Kidney capillary endothelial cell (primary cell): ENCODE measurements at regions not wholly inside any gene's neighbourhood (a gene's known extent, or its start where the extent isn't known, plus 50 kb on each side); places are given as distances from the start of the nearest gene placed in this dataset.
"Not testable (repeated sequence)": the region's sequence is repeated elsewhere in the genome, so short reads cannot be mapped to it uniquely, and the experiment has no call there.

Experiments
- DNase-seq: peaks from one replicate; pipeline ENCODE4 v3.0.0-alpha.2; 2018; ENCODE audit warnings: low spot score

DNA sequence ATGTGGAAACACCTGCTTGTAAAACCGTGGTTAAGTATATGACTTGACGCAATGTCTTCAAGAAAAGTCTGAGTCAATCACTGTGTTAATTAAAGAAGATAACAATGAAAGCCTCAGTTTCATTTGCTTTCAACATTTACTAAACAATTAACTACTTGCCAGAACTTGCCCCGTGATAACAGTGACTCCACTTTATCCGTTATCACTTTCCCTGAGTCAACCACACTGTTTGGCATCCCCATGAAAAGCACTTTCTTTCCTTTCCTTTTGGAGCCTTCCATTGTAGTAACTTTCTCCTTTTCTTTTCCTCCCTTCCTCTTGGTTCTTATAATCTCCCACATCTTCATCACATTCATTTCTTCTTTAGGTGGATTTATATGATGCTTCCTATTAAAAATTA, 435.1 kb upstream of the GOT2 start:
- DNase-seq: no peak

DNA sequence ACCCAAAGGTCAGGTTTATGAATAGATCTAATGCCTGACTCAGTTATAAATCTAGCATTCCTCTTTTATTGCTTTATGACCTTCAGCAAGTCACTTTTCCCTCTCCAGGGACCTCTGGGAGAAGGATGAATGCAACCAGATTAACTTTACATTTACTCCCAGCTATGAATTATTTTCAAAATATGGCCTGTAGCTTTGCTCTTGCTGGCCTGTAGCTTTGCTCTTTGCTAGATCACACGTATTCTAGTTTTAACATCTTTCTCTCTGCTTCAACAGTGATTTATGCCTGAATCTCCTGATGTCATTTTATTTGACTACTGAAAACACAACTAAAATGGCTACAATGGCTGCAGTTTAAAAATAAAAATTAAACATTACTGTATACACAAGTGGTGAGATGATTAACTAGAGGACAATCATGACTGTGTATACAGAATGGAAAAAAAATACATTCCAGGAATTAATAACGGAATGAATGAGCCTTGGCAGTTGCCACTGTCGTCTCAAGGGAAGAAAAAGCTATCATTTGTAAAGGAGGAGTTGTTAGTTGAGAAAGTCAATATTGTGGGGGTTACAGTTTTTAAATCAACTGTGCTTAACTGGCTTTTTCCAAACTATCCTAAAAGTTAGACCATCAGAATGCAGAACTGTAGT, 434.5 kb upstream of the GOT2 start:
- DNase-seq: no peak

DNA sequence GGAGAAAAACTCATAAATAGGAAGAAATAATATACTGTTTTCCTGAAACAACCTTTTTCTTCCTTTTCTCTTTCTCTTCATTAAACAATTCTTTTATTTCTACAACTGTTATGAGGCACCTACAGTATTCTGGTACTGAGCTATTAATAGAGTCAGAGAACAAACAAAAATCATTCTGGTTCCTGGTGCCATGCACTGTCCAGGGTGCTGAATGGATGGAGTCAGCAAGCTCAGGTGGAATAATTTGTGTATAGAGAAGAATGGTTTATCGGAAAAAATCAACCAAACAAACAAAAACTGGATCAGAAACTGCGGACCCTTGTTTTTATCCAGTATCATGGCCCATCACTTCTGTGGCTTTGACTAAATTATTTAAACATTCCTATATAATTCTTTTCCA, 430.3 kb upstream of the GOT2 start:
- no peak for DNase-seq

DNA sequence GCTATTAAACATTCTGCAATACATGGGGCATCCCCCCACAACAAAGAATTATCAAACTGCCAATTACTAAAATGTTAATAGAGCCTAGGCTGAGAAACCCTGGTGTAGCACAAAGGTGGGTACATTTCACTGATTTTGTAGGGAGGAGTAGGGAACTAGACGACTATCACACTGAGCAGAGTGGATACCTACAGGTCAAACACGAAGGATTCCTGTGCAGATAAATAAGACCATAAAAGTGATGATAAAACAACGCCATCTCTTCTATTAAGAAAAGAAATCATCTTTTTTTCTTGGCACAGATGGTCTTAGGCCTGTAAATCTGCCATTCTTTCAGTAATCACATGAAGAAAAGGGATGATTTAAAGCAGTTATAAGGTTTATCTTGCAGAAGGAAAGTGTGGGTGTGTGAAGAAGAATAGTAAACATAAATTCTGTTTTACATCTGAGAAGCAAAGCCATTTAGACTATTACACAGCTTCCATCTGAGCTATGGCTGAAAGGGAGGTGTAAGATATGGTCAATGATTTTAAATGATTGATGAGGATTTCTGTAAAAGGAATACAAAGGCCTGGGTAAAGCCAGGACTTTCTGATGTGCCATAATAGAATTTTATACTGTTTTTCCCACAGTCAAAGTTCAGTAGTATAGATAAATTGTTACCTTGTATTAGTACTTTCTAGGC, 429.4 kb upstream of the GOT2 start:
- no peak for DNase-seq

DNA sequence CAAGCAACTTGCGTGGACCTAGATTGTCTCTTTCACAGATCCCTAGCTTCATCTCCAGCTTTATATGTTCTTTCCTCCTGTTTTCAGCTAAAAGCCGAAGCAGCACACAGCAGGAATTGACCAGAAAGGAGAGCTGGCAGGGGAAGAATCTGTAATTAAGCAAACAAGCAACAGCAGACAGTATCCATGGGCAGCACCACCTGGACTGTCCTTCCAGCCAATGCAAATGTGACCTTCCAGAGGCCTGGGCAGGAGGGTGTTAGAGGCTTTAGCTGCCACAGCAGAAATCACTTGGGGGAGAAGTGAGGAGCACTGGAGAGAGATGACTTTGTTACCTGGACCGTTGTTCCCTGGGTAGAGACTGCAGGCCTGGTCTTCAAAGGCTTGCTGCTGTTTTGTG, 427.6 kb upstream of the GOT2 start:
- DNase-seq: no peak

DNA sequence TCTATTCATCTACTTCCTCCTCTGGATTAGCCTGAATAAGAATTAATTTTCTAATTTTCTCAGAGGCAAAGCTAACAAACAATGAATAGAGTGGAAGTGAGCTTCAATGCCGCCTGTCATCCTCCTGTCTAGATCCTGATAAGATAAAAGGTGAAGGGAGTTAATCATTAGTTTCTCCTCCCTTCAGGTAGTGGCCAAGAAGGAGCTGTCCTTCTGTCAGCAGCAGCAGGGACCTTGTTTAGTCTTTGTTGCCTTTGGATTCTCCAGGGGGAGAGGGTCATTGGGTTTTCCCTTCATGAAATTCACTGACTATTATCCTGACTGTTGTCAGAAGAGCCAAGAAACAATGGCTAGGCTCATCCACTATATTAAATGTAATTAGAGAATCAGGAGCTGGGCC, 420.2 kb upstream of the GOT2 start:
- DNase-seq: no peak

DNA sequence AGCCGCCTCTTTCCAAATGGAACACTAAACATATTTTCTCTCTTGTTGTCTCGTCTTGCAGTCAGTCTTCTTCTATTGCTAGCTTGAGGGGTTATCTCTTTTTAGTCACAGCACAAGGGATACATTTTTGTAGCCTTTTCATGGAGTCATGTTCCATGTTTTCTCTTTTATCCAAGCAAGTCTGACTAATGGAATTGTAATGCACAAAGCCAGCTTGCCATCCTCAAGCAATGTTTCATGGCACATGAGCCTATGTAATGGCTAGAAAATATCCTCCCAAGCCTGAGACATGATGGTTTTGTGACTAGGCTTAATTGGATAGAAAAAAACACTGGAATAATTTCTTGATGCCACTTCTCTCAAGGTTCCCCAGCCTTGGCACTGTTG, 414.6 kb upstream of the GOT2 start:
- no peak for DNase-seq

DNA sequence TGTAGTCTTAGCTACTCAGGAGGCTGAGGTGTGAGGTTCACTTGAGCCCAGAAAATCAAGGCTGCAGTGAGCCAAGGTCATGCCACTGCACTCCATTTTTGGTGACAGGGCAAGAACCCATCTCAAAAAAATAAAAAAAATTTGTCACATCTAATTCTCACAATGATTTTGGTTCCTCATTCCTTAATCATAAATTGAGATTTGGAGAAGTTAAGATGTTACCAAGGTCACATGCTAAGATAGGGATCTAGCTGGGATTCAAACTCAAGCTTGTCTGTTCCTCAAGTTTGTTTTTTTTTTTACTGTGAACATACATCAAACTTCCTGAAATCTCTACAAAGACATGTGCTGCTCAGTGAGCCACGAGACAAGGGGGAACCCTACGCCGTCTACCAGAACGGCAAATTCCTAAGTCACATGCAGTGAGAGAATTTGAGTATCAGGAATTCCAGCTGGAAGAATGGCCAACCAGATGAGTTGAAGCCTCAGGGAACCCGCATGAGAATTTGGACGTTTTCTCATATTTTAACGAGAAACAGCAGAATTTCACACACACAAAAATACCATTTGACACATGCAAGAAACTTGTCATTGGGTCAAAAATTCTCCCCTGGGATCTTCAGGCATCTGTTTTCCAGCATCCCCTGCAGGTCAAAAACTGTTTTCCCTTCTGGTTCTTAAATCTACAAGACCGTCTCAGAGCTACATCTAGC, 414.1 kb upstream of the GOT2 start:
- DNase-seq: no peak

DNA sequence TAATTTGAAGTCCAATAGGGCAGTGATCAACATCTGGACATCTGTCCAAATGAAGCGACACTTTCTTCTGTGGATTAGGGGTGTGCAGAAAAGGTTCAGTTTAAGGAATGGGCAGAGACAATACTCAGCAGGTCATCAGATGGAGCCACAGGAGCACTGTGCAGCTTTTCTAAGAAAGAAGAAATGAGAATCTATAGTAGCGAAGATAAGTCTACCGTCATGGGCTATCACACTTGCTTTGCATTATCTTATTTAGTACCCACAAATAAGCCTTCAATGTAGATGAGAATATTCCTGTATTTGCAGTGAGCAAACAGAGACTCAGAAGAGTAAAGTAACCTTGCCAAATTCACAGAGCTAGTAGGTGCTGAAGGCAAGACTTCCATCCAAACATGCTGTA, 412.0 kb upstream of the GOT2 start:
- no peak for DNase-seq

DNA sequence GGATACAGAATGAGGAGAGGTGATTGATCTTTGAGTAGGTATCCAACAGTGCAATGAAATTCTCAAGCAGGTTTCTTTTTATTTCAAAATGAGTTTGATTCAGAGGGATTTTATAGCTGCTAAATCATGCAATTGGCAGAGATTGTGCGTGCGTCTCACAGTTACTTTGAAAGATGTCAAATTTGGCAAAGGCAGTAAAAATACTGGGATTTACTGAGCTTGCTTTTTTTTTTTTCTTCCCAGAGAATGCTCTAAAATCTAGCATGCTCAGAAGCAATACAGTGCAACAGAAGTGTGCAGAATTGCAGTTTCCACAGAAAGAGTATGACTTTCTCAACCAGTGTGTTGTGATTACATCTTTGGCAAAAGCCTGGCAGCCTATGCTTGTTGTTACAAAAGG, 410.7 kb upstream of the GOT2 start:
- no peak for DNase-seq

DNA sequence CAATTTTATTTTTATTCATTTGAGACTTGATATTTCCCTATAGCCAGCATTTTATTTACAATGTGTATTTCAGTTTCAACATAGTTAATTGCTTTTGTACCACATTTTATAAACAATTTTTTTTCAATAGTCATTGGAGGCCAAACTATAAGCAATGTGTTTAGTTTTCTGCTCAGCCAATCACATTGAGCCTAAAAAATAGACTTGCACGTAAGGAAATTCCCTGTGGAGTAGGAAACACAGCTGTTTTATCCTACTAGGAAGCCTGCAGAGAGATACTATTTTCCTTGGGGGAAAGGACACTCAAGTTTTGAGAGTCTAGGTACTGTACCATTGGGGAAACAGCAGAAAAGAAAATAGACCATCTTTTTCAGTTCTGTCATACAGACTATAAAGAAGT, 410.2 kb upstream of the GOT2 start:
- no peak for DNase-seq

DNA sequence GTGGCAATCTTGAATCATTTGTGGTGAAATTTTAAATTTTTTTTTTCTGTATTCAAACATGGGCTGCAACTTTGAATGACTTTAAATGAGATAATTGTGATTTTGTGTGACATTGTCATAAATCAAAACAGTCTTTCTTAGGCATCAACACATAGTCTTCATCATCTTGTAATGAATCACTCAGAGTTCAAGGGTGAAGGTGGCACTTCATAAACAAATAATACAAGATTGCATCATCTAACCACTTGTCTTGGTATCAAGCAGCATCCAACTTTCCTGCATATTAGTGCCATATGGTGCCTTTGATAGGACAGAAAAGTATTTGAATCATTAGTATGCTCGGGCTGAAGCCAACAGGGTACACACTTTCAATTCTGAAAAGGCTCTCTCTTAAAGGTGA, 392.4 kb upstream of the GOT2 start:
- DNase-seq: no peak

DNA sequence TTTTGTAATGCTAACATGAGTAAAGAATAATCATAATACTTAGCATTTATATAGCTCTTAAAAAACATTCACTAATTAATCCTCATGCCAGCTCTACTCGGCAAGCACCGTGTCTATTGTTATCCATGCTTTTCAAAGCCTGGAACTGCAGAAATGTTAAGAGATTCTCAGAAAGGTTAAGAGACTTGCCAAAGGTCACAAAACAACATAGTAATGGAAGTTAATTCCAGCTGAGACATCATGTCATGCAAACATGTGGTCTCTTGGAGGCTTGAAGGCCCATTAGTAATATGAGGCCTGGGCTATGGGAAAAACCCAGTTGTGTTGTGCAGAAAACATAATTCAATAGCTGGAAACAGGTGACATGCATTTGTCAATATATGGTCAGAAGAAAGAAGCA, 389.9 kb upstream of the GOT2 start:
- DNase-seq: no peak

DNA sequence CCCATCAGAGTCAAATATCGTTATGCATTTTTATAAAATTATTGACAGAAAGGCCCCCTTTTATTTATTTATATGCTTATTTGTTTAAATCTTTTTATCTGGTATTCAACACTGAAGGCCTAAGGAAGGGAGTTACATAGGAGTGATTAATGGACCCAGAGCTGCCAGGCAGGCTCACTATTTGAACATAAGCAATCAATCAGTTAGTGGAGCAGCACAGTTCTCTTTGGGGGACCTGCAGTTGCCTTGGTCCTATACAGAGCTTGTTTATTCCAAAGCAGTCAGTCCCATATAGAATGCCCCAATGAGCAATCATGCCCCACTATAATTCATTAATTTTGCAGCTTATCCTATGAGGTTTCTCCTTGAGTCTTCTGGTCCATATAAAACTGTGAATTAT, 389.4 kb upstream of the GOT2 start:
- DNase-seq: no peak

DNA sequence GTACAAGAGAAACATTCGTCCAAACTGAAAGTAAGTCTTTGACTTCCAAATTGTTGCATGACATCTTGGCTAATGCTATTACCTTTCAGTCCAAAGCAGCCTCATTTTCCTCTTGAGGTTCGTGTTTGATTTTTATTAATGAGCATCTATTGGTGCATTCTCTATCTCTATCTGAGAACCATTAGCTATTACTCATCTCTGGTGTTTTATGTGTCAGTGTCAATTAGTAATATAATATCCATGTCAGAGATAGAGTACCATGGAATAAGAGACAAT, 388.1 kb upstream of the GOT2 start:
- DNase-seq: no peak

DNA sequence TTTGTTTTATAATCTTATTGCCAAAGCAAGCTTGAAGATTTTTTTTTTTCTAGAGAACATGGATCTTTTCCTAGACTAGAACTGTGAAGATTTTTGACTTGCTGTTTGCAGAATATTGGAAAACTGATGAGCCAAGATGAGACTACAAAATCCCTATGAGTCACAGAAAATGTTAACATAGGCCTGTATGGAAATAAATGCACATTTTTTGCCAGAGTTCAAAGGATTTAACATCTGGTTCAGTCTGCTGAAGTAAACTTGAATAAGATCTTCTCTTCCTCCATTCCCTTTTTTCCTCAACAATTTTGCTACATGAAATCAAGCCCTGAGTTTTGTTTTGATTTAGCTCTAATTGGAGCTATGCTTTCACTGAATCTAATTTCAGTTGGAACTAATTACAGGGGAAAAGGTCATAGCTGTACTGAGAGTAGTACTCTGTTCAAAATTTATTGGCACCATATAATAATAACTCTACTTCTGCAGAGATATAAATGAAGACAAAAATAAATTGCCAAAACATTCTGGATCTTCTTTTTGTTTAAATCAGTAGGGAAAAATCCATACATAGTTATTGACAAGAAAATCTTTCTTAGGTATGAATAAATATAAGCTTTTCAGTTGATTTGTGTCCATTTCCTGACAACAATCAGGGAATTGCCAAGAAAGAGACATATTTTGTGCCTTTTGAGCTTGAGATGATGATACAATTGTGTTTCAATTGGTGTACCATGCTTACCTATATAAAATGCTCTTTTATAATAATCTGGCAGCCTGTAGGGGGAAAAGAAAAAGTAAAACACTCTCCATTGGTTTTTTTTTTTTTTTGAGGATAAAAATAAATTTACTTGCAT, 387.5 kb upstream of the GOT2 start:
- DNase-seq: no peak

DNA sequence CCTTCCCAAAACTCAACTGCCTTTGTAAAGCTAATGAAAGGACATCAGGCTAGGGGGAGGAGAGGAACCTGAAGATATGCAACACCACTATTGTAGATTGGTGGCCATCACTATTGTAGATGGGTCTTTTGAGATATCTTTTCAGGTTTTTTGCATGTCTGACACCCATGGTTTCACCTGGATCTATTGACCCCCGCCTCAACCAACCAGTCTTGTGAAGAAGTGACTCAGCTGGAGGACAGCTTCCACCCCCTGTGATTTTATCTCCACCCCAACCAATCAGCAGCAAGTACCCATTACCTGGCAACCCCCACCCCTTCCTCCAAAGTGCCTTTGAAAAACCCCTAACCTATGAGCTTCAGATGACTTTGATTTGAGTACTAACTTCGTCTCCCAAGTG, 382.6 kb upstream of the GOT2 start:
- no peak for DNase-seq

DNA sequence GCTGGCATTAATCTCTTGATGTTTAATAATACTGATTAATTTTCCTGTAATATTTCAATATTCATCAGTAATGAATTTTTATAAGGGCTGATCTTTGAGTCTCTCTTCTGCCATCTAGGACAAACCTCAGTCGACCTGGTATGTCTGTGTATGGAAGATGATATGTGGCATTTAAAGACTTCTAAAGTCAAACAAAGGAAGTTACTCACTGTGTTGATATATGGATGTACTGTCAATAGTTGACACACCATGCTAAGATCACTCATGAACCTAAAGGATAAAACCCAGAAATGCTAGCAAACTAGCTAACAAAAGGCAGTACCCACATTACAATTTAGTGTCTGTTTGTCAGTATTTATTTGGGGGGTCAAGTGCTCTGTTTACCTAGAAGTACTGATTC, 380.7 kb upstream of the GOT2 start:
- no peak for DNase-seq

DNA sequence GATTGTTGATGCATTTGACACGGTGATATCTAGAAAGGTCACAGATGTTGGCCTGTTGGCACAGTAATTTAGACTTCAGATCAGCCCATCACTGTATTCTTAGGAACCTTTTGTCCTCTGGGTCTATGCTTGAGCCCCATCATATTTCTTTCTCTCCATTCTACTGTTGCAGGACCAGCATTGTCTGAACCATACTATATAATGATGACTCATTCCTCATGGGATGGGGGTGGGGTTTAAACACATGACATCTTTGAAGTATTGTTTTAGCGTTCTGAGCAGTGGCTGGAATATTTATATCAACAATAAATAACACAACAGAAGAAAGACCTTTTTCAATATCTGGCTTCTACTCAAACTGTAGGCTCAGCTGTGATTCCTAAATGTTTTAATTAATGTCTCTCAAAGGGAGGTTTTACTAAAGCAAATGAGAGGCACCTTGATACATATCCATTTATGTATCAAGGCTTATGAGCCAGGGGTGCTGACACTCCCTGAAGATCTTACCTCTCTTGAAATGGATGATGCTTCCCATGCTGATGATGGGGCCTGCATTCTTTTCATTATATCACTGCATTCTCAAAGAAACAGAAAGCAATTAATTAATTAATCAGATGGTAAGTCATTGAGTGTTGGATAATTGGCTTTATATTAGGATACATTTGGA, 379.0 kb upstream of the GOT2 start:
- peak; percentile 14 for DNase-seq

DNA sequence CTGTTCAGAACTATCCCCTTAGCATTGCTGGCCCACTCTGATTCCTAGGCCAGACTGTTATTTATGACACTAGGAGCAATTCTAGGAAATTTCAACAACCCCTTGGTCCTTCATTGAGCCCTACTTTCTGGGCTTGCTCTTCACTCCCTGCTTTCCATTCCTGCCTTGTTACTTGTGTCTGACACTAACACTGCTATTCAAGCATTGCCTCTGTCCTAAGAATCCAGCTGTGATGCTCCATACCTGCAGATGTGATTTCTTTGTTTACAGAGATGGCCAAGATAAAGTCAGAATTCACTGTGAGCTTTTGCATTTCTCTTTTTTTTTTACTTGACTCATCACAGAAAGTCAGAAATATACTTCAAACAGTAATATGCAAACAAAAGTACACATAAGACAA, 377.2 kb upstream of the GOT2 start:
- no peak for DNase-seq

DNA sequence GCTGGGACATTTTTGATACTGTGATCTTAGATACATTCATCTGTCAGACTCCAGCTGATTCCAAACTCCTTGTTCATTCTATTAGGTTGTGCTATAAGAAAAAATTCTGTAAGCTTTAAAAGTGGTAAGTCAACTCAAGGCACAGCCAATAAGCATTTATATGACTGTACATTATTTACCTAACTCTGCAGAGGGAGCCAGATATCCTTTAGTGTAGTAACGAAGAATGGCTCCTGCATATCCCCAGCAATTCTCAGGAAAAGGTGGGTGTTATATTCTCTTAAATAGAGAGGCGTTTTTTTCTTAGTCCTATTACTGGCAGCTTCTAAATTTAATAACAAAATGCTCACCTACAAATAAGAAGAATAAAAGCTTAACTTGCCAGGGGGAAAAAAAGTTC, 374.3 kb upstream of the GOT2 start:
- no peak for DNase-seq

DNA sequence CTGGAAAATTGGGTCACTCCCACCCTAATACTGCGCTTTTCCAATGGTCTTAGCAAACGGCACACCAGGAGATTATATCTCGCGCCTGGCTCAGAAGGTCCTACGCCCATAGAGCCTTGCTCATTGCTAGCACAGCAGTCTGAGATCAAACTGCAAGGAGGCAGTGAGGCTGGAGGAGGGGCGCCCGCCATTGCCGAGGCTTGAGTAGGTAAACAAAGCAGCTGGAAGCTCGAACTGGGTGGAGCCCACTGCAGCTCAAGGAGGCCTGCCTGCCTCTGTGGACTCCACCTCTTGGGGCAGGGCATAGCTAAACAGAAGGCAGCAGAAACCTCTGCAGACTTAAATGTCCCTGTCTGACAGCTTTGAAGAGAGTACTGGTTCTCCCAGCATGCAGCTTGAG, 362.6 kb upstream of the GOT2 start:
- DNase-seq: not testable (repeated sequence)
